ENCODE measurements at regions not wholly inside any gene's neighbourhood (a gene's known extent, or its start where the extent isn't known, plus 50 kb on each side); places are given as distances from the start of the nearest gene placed in this dataset.

GRCh38 chr5:36363744-36364143, 62.0 kb upstream of the RANBP3L start:
- Histone ChIP-seq H3K9me3 (ENCODE audit: control insufficient read depth in 1 of 2, insufficient read depth in 1 of 2, low read depth in 1 of 2, low read length in 2 of 2) (no peaks in the 10 kb centered on the region), H3K79me2 (ENCODE audit: insufficient read depth, low read length) (no peaks in the 10 kb centered on the region), H3K4me2 (ENCODE audit: low read length) (no peak overlapping the region), H3K9me2 (ENCODE audit: insufficient read depth) (no peaks in the 10 kb centered on the region), H3K4me3 (replicated peaks in 1 of 2; ENCODE audit: low read depth in 1 of 2, low read length in 2 of 2) (no peak overlapping the region), H2AFZ (ENCODE audit: low read depth, low read length, poor library complexity, severe bottlenecking) (no peak overlapping the region), H4K20me1 (ENCODE audit: insufficient read depth) (no peaks in the 10 kb centered on the region), H3K9ac (ENCODE audit: low read length) (no peak overlapping the region), H3K27me3 (ENCODE audit: insufficient read depth, low read length) (no peaks in the 10 kb centered on the region), H3K27ac (ENCODE audit: low read depth, low read length) (no peak overlapping the region), H3K4me1 (ENCODE audit: control insufficient read depth in 1 of 2, insufficient read depth in 2 of 2, low read length in 2 of 2) (peaks cover 0 to 2% of the 10 kb centered on the region in 2 experiments; a peak in 1 of 4 replicates), H3K36me3 (ENCODE audit: control insufficient read depth in 1 of 2, insufficient read depth in 2 of 2, low read length in 2 of 2) (no peaks in the 10 kb centered on the region)
- ATAC-seq, result no peak
- no peak for DNase-seq (ENCODE audit: low read depth, low spot score)
- CTCF ChIA-PET, result interaction anchor here (1.0 to 1.2 kb wide), 2 partner anchors 303 to 329 kb away, joined by 3 read pairs; no protein-coding TSS in a partner anchor
- intact Hi-C loops (cut with micrococcal nuclease), result no loop called here
- no TSS peak for BruUV-seq (replicated peaks)
- POLR2A ChIA-PET, result no interaction called here
- RAD21 ChIA-PET (ENCODE audit: low non-redundant PET in 1 of 2, low total read pairs in 2 of 2, uncharacterized antibody in 2 of 2, unreplicated experiment in 2 of 2), result no interaction called here
- TF ChIP-seq SP1 (IDR thresholded peaks at IDR 0.05; ENCODE audit: low read depth) (no peak), JUND (IDR thresholded peaks at IDR 0.05) (no peak), EZH2phosphoT487 (IDR thresholded peaks at IDR 0.05; ENCODE audit: borderline replicate concordance) (no peak), POLR2A (IDR thresholded peaks at IDR 0.05; ENCODE audit: borderline replicate concordance, extremely low read depth, insufficient read depth, insufficient read length) (no peak), TCF7L2 (IDR thresholded peaks at IDR 0.05; ENCODE audit: borderline replicate concordance, extremely low read depth, insufficient read depth, insufficient read length) (no peak), EGR1 (IDR thresholded peaks at IDR 0.05; ENCODE audit: low read depth) (no peak), YY1 (IDR thresholded peaks at IDR 0.05; ENCODE audit: extremely low read depth, insufficient replicate concordance, low read depth, low read length) (no peak), RAD21 (IDR thresholded peaks at IDR 0.05; ENCODE audit: low read depth) (no peak), ATF3 (IDR thresholded peaks at IDR 0.05) (no peak), ZBTB33 (IDR thresholded peaks at IDR 0.05; ENCODE audit: extremely low read depth, insufficient replicate concordance, low read length) (no peak), SRF (IDR thresholded peaks at IDR 0.05; ENCODE audit: low read depth) (no peak), SIN3A (IDR thresholded peaks at IDR 0.05; ENCODE audit: low read depth) (no peak)

Data from HCT116 (cell line).